HepG2 (cell line): ENCODE measurements at regions not wholly inside any gene's neighbourhood (a gene's known extent, or its start where the extent isn't known, plus 50 kb on each side); places are given as distances from the start of the nearest gene placed in this dataset.

Experiments
- ATAC-seq: fragments of 200-7000 bp; cut with Tn5 transposase; 3 replicates; pipeline ENCODE4 v1.9.1; 2020; ENCODE audit warnings: mild to moderate bottlenecking, moderate library complexity
- BruUV-seq: library from RNA; stranded (reverse); fragments of 400-500 nt; replicated peaks from 2 replicates; lab custom pipeline; 2021; lab: Mats Ljungman, UMichigan
- CTCF ChIA-PET: fragments of 300-600 bp; formaldehyde crosslinking; extraction: SDS; loops from one replicate; lab custom pipeline; 2021; ENCODE audit warnings: low total read pairs, inconsistent platforms, low intra/inter-chr PET ratio; lab: Yijun Ruan, JAX
- POLR2A ChIA-PET: fragments of 350-600 bp; sonication (Branson Sonifier 250); formaldehyde crosslinking; loops from one replicate; lab custom pipeline; 2020; ENCODE audit warnings: antibody characterized with exemption, inconsistent platforms; lab: Yijun Ruan, JAX
- DNase-seq: peaks from one replicate; pipeline ENCODE4 v3.0.0-alpha.2; 2015; ENCODE audit warnings: low spot score
- FAIRE-seq: peaks from 3 replicates; lab custom pipeline; 2011; peaks lifted over from hg19 to GRCh38; lab: Jason Lieb, UNC
- H2AFZ ChIP-seq: one replicate; pipeline ENCODE4 v1.6.1; 2011; ENCODE audit warnings: low read length, inconsistent platforms
- H3K27ac ChIP-seq: fragments of 300-600 bp; 3 replicates; pipeline ENCODE4 v1.8.0; 2011; ENCODE audit warnings: mixed run types, mild to moderate bottlenecking, mixed read lengths, low read length, inconsistent platforms; ENCODE audit not compliant: insufficient read depth; ENCODE audit errors: extremely low read length
- H3K27me3 ChIP-seq, 2 experiments: fragments of 200-600 bp in 1 of 2; 2 replicates in 1 of 2; 3 replicates in 1 of 2; pipeline versions ENCODE4 v1.6.0 to v1.8.0; 2011; ENCODE audit warnings: low read length in 2 of 2, mild to moderate bottlenecking in 2 of 2, moderate library complexity in 2 of 2, inconsistent platforms in 1 of 2; ENCODE audit not compliant: insufficient read depth in 2 of 2, control insufficient read depth in 1 of 2
- H3K36me3 ChIP-seq, 2 experiments: fragments of 200-600 bp in 1 of 2; replicated peaks in 1 of 2; 2 replicates in 1 of 2; 3 replicates in 1 of 2; pipeline versions ENCODE4 v1.5.1 to v1.8.0; 2011; ENCODE audit warnings: low read length in 2 of 2, inconsistent platforms in 1 of 2; ENCODE audit not compliant: insufficient read depth in 2 of 2, control insufficient read depth in 1 of 2
- H3K4me1 ChIP-seq: 2 replicates; pipeline ENCODE4 v1.5.1; 2012; ENCODE audit warnings: low read length, inconsistent platforms; ENCODE audit not compliant: insufficient read depth
- H3K4me2 ChIP-seq: 2 replicates; pipeline ENCODE4 v1.6.0; 2011; ENCODE audit warnings: low read depth, low read length, inconsistent platforms
- H3K4me3 ChIP-seq, 3 experiments: fragments of 200-600 bp in 1 of 3; sonication (generic), shearing (Covaris generic) in 1 of 3; replicated peaks in 1 of 3; 2 replicates each; pipeline ENCODE4 v1.5.1; 2011 to 2016; ENCODE audit warnings: low read length in 3 of 3, inconsistent platforms in 2 of 3, low read depth in 2 of 3, mild to moderate bottlenecking in 2 of 3, control low read depth in 1 of 3, mixed read lengths in 1 of 3; ENCODE audit not compliant: insufficient read depth in 1 of 3
- H3K79me2 ChIP-seq: one replicate; pipeline ENCODE4 v1.6.1; 2011; ENCODE audit warnings: low read length, inconsistent platforms; ENCODE audit not compliant: insufficient read depth
- H3K9ac ChIP-seq: 2 replicates; pipeline ENCODE4 v1.6.0; 2011; ENCODE audit warnings: mild to moderate bottlenecking, low read depth, low read length, inconsistent platforms; ENCODE audit not compliant: insufficient read depth
- H3K9me3 ChIP-seq: 2 replicates; pipeline ENCODE4 v1.5.1; 2012; ENCODE audit warnings: mild to moderate bottlenecking, low read length
- H4K20me1 ChIP-seq: 2 replicates; pipeline ENCODE4 v1.6.0; 2011; ENCODE audit warnings: inconsistent platforms, mild to moderate bottlenecking, low read length, moderate library complexity; ENCODE audit not compliant: insufficient read depth
- CREM ChIP-seq, 2 experiments: sonication (generic) in 1 of 2; formaldehyde crosslinking in 1 of 2; IDR thresholded peaks; 2 replicates each; pipeline versions ENCODE4 v1.4.0 to v1.6.1; 2016 to 2020; ENCODE audit warnings: antibody characterized with exemption in 1 of 2, mild to moderate bottlenecking in 1 of 2, missing genetic modification reagents in 1 of 2
- FOXK2 ChIP-seq: fragments of 450-650 bp; IDR thresholded peaks from 2 replicates; pipeline ENCODE4 v1.6.1; 2016
- GABPB1 ChIP-seq: IDR thresholded peaks from 2 replicates; pipeline ENCODE4 v1.6.1; 2016; ENCODE audit warnings: mild to moderate bottlenecking, missing genetic modification reagents, moderate library complexity, missing compliant biosample characterization
- RAD51 ChIP-seq: fragments of 450-650 bp; IDR thresholded peaks from 2 replicates; pipeline ENCODE4 v1.6.1; 2016; ENCODE audit warnings: borderline replicate concordance
- TP53 ChIP-seq: sonication (generic); formaldehyde crosslinking; conservative IDR thresholded peaks from 2 replicates; pipeline ENCODE4 v1.4.0; 2020; ENCODE audit warnings: missing genetic modification reagents
- U2AF2 ChIP-seq: fragments of 200-400 bp; formaldehyde crosslinking; IDR thresholded peaks from 2 replicates; pipeline ENCODE4 v1.6.1; 2017; ENCODE audit warnings: low read depth, mild to moderate bottlenecking, low read length
- ZBTB8A ChIP-seq: sonication (generic); formaldehyde crosslinking; IDR thresholded peaks from 2 replicates; pipeline ENCODE4 v1.4.0; 2020; ENCODE audit warnings: mild to moderate bottlenecking, low read depth, missing genetic modification reagents, borderline replicate concordance
- ZNF510 ChIP-seq: sonication (generic); formaldehyde crosslinking; IDR thresholded peaks from 2 replicates; pipeline ENCODE4 v1.4.0; 2020; ENCODE audit warnings: low read depth, mild to moderate bottlenecking, missing genetic modification reagents
- ZNF704 ChIP-seq: sonication (generic); formaldehyde crosslinking; IDR thresholded peaks from 2 replicates; pipeline ENCODE4 v1.8.1; 2023; ENCODE audit warnings: mild to moderate bottlenecking, inconsistent platforms, moderate library complexity, missing genetic modification reagents, borderline replicate concordance
- WGBS: methylation state at CpG from one replicate; pipeline ENCODE4 v1.1.6; 2017; ENCODE audit warnings: low lambda C conversion rate; 5-methylcytosine and 5-hydroxymethylcytosine counted together
- in situ Hi-C: cut with HindIII; loops from 2 replicates; pipeline ENCODE4 v1.10.0; 2017; ENCODE audit warnings: low pct_unique_long_range_greater_than_20kb; ENCODE audit not compliant: extremely low pct_ligation_motif_present
- intact Hi-C: fragments of 100-400 bp; cut with micrococcal nuclease; formaldehyde crosslinking; loops from one replicate; pipeline ENCODE4 v1.10.0; 2022; ENCODE audit not compliant: unreplicated experiment
- TF ChIP-seq, protein P1 (sequence below): sonication (generic); formaldehyde crosslinking; IDR thresholded peaks from 2 replicates; pipeline ENCODE4 v1.4.0; 2020; ENCODE audit warnings: missing genetic modification reagents
- TF ChIP-seq, protein P2 (sequence below): sonication (generic); formaldehyde crosslinking; IDR thresholded peaks from 2 replicates; pipeline ENCODE4 v1.5.1; 2020; ENCODE audit warnings: mild to moderate bottlenecking, moderate library complexity, missing genetic modification reagents

DNA sequence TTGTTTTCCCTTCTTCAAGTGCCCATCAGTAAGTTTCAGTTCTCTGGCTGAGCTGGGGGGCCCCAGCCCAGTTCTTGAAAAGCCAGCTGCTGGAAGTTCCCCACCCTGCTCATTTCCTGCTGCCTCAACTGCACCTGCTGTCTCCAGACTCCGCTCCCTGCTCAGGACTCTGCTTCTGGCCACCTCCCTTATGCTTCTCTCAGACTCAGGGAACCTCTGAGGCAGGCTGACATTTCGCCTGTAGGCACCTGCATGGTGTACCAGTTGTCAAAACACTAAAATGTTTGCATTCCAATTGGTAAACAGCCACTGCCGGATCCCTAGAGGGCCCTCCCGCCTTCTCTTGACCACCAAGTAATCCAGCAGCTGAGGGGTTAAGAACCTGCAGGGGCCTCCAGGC is 136.5 kb upstream of the VRK1 start:
- H3K9me3 ChIP-seq = no peaks in the 10 kb centered on the region
- no peak overlapping the region for H3K4me2 ChIP-seq
- no peak overlapping the region for H3K9ac ChIP-seq
- H3K4me1 ChIP-seq = no peaks in the 10 kb centered on the region
- H2AFZ ChIP-seq = no peak overlapping the region
- TF ChIP-seq ZNF510 (no peak), U2AF2 (no peak), RAD51 (no peak), TP53 (CRISPR knock-in tag) (no peak)
- no peaks in the 10 kb centered on the region for H3K79me2 ChIP-seq
- H3K36me3 ChIP-seq = no peaks in the 10 kb centered on the region
- no peak overlapping the region for H3K27ac ChIP-seq
- no peaks in the 10 kb centered on the region for H4K20me1 ChIP-seq
- H3K4me3 ChIP-seq = no peak overlapping the region
- ATAC-seq (no peak), DNase-seq (no peak), FAIRE-seq (no peak)
- no TSS peak for BruUV-seq
- intact Hi-C loops (no loop called here), in situ Hi-C loops (no loop called here)
- ChIA-PET CTCF (no interaction called here), POLR2A (no interaction called here)
- H3K27me3 ChIP-seq = no peaks in the 10 kb centered on the region; a peak in 2 of 5 replicates
- 9% methylated on average over 4 of the region's 4 CpGs for WGBS

GRCh38 chr14:96661244-96661969 is 135.8 kb upstream of the VRK1 start:
- in situ Hi-C loops = no loop called here
- DNase-seq (no peak), ATAC-seq (peak; percentile 53), FAIRE-seq (no peak)
- H3K4me1 ChIP-seq = no peaks in the 10 kb centered on the region
- H3K4me2 ChIP-seq = no peak overlapping the region
- BruUV-seq = no TSS peak
- no peak overlapping the region for H3K9ac ChIP-seq
- H2AFZ ChIP-seq = no peak overlapping the region
- ChIA-PET CTCF (no interaction called here), POLR2A (no interaction called here)
- H3K27ac ChIP-seq = no peak overlapping the region
- intact Hi-C loops = no loop called here
- H3K79me2 ChIP-seq = no peaks in the 10 kb centered on the region
- H3K4me3 ChIP-seq = no peak overlapping the region
- H4K20me1 ChIP-seq = no peaks in the 10 kb centered on the region
- no peak for TF ChIP-seq CREM (IDR thresholded peaks at IDR 0.05)
- TF ChIP-seq CREM (CRISPR knock-in tag; IDR thresholded peaks at IDR 0.05) = no peak
- TF ChIP-seq, protein P1, sequence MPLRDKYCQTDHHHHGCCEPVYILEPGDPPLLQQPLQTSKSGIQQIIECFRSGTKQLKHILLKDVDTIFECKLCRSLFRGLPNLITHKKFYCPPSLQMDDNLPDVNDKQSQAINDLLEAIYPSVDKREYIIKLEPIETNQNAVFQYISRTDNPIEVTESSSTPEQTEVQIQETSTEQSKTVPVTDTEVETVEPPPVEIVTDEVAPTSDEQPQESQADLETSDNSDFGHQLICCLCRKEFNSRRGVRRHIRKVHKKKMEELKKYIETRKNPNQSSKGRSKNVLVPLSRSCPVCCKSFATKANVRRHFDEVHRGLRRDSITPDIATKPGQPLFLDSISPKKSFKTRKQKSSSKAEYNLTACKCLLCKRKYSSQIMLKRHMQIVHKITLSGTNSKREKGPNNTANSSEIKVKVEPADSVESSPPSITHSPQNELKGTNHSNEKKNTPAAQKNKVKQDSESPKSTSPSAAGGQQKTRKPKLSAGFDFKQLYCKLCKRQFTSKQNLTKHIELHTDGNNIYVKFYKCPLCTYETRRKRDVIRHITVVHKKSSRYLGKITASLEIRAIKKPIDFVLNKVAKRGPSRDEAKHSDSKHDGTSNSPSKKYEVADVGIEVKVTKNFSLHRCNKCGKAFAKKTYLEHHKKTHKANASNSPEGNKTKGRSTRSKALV (CRISPR knock-in tag) = no peak
- no peak for TF ChIP-seq ZNF704 (CRISPR knock-in tag)
- no peak for TF ChIP-seq FOXK2
- no peak for TF ChIP-seq ZBTB8A (CRISPR knock-in tag)
- TF ChIP-seq, protein P2, sequence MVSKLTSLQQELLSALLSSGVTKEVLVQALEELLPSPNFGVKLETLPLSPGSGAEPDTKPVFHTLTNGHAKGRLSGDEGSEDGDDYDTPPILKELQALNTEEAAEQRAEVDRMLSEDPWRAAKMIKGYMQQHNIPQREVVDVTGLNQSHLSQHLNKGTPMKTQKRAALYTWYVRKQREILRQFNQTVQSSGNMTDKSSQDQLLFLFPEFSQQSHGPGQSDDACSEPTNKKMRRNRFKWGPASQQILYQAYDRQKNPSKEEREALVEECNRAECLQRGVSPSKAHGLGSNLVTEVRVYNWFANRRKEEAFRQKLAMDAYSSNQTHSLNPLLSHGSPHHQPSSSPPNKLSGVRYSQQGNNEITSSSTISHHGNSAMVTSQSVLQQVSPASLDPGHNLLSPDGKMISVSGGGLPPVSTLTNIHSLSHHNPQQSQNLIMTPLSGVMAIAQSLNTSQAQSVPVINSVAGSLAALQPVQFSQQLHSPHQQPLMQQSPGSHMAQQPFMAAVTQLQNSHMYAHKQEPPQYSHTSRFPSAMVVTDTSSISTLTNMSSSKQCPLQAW (CRISPR knock-in tag) = no peak
- no peak for TF ChIP-seq GABPB1
- H3K36me3 ChIP-seq = no peaks in the 10 kb centered on the region
- no peaks in the 10 kb centered on the region for H3K9me3 ChIP-seq
- no peaks in the 10 kb centered on the region; a peak in 2 of 5 replicates for H3K27me3 ChIP-seq
